ENCODE measurements at regions not wholly inside any gene's neighbourhood (a gene's known extent, or its start where the extent isn't known, plus 50 kb on each side); places are given as distances from the start of the nearest gene placed in this dataset.

DNA sequence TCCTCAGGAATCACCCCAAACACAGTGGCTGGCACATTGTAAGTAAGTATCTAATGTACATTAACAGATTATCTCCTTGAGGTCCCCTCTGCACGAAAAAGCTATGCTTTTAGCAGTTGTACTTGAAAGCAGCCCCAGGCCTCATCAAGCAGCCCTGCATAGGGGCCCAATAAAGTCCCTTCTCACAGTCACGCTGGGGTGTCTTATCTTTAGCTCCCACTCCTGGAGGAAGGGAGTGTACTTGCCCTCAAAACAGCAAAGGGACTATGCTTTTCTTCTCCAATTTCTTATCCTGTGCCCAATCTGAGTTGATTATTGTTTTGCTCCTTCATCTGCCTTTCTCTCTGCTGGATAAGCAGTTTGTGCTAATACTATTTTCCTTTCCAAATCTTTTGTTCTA lies 168.8 kb upstream of the PLXNA2 start:
- TF ChIP-seq CTCF (IDR thresholded peaks at IDR 0.05; ENCODE audit: low read length) (no peak), EZH2 (optimal IDR thresholded peaks at IDR 0.05; ENCODE audit: low read depth, low read length) (no peak)

Measured in MM.1S (cell line).